PFSK-1 (cell line): ENCODE measurements at regions not wholly inside any gene's neighbourhood (a gene's known extent, or its start where the extent isn't known, plus 50 kb on each side); places are given as distances from the start of the nearest gene placed in this dataset.

Source experiments
- FOXP2 ChIP-seq: optimal IDR thresholded peaks from 2 replicates; pipeline ENCODE3; 2011; ENCODE audit warnings: borderline replicate concordance, control low read depth, inconsistent platforms; ENCODE audit not compliant: insufficient read depth; ENCODE audit errors: extremely low read length, extremely low read depth
- POLR2AphosphoS5 ChIP-seq: IDR thresholded peaks from 2 replicates; pipeline ENCODE4 v1.6.1; 2012; ENCODE audit warnings: low read depth, mild to moderate bottlenecking, control low read depth, low read length, moderate library complexity
- REST ChIP-seq, 2 experiments: IDR thresholded peaks; 2 replicates each; pipeline versions ENCODE4 v1.6.1 to v1.8.0; 2011 to 2012; ENCODE audit warnings: low read depth in 2 of 2, low read length in 2 of 2, control low read depth in 1 of 2, inconsistent platforms in 1 of 2, mild to moderate bottlenecking in 1 of 2, moderate library complexity in 1 of 2; ENCODE audit not compliant: insufficient read depth in 1 of 2
- SIN3A ChIP-seq: IDR thresholded peaks from 2 replicates; pipeline ENCODE4 v1.6.1; 2012; ENCODE audit warnings: mild to moderate bottlenecking, low read length, moderate library complexity, borderline replicate concordance; ENCODE audit not compliant: insufficient read depth
- TAF1 ChIP-seq: IDR thresholded peaks from 2 replicates; pipeline ENCODE4 v1.6.1; 2012; ENCODE audit warnings: low read length, control low read depth, borderline replicate concordance; ENCODE audit not compliant: insufficient read depth

DNA sequence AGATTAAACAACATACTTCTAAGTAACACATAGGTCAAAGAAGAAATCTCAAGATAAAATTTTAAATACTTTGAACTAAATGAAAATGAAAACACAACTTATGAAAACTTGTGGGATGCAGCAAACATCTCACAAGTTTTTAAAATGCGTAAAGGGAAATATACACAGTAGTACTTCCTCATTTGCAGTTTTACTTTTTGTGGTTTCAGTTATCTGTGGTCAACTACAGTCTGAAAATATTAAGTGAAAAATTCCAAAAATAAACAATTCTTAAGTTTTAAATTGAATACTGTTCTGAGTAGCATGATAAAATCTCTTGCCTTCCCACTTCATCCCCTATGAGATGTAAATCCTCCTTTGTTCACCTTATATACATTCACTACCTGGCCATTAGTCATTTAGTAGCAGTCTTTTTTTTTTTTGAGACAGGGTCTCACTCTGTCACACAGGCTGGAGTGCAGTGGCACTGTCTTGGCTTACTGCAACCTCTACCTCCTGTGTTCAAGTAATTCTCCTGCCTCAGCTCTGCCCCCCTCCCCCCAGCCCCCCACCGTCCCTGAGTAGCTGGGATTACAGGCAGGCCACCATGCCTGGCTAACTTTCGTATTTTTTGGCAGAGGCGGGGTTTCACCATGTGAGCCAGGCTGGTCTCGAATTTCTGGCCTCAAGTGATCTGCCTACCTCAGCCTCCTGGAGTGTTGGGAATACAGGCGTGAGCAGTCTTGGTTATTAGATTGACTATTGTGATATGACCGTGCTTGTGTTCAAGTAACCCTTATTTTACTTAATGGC, 154.6 kb upstream of the AHI1 start:
- TF ChIP-seq POLR2AphosphoS5, result no peak
- TF ChIP-seq SIN3A, result no peak
- TF ChIP-seq FOXP2, result no peak
- no peak for TF ChIP-seq REST (IDR thresholded peaks at IDR 0.05; ENCODE audit: insufficient read depth in 1 of 2, low read depth in 2 of 2, low read length in 2 of 2)
- no peak for TF ChIP-seq TAF1
